HT-29 (cell line): ENCODE measurements at regions not wholly inside any gene's neighbourhood (a gene's known extent, or its start where the extent isn't known, plus 50 kb on each side); places are given as distances from the start of the nearest gene placed in this dataset.
"Not testable (repeated sequence)": the region's sequence is repeated elsewhere in the genome, so short reads cannot be mapped to it uniquely, and the experiment has no call there.

Source experiments
- DNase-seq: peaks from one replicate; pipeline ENCODE4 v3.0.0-alpha.2; 2015; ENCODE audit warnings: low spot score

DNA sequence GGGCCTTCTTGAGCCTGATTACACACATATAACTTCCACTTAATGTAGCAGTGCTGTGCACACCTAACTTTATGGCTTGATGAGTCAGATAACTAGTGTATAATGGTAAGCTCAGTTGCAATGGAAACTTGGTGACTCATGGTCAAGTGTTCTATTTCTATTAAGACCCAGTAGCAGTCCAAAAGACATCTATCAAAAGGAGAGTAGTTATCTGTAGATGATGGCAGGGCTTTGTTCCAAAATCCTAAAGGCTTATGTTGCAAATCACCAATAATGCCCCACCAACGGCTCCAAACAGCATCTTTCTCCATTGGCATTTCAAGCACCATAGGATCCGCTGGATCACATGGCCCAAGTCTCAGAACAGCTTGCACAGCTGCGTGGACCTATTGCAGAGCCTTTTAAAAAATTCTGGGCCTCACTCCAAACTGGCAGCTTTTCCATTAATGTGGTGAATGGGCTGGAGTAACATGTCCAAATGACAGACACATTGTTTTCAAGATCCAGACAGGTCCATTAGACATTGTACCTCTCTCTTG lies 566.8 kb upstream of the USP24 start:
- no peak for DNase-seq

DNA sequence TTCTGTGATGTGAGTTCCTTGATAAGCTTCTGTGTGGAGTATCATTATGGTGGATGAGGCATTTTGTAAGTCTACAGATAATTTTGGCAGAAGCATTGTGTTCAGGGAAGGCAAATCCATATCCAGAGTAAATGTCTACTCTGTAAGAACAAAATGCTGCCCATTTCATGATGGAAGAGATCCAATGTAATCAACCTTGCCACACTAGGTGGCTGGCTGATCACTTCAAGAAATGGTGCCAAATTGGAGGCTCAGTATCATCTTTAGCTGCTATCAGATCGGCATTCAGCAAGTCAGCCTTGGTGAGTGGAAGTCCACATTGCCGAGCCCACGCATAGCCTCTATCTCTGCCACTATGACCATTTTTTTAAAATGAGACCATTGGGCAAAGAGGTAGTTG lies 565.8 kb upstream of the USP24 start:
- no peak for DNase-seq

DNA sequence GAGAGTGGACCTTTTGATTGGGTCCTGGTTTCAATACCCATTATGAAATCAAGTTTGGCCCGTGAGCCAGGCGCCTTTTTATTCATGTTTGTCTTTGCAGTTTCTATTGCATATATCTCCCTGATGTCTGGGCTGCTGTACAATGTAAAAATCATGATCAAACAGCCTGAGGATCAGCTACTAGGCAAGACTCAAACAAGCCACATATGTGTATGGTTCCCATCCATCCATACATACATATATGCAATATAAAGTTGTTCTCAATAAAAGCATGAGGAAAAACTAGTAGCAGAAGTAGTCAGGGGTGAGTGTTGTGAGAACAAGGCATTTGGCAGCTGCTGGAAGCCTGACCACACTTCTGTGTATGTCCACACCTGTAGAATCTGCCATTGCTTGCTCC lies 562.4 kb upstream of the USP24 start:
- no peak for DNase-seq

DNA sequence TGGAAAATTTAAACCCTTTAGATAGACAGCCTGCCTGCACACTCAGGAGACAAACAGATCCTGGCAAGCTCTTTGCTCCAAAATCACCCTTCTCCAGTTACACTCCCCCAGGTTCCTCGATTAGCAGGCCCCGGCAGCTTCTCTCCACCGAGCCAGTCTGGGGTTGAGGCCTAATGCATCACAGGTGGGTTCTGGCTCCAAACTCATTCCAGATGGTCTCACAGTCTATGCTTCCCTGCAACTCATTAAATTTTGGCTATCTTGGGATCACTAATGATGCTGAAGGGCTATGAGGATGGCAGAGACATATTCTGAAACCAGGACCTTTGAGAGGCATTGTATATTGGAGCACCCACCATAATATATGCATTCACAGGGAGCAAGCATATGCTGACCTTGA lies 559.8 kb upstream of the USP24 start:
- DNase-seq: no peak

DNA sequence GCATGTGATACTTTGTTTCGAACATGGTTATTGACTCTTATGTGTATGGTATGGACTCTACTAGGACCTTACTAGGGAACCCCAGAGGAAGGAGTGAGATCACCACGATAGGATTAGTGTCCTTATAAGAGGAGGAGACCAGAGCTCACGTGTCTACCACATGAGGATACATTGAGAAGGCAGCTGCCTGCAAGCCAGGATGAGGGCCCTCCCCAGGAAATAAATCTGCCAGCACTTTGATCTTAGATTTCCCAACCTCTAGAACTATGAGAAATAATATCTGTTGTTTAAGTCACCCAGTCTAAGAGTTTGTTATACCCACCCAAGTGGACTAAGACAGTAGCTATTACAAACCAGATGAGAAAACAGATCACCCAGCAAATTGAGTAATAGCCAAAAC lies 559.3 kb upstream of the USP24 start:
- DNase-seq: no peak

DNA sequence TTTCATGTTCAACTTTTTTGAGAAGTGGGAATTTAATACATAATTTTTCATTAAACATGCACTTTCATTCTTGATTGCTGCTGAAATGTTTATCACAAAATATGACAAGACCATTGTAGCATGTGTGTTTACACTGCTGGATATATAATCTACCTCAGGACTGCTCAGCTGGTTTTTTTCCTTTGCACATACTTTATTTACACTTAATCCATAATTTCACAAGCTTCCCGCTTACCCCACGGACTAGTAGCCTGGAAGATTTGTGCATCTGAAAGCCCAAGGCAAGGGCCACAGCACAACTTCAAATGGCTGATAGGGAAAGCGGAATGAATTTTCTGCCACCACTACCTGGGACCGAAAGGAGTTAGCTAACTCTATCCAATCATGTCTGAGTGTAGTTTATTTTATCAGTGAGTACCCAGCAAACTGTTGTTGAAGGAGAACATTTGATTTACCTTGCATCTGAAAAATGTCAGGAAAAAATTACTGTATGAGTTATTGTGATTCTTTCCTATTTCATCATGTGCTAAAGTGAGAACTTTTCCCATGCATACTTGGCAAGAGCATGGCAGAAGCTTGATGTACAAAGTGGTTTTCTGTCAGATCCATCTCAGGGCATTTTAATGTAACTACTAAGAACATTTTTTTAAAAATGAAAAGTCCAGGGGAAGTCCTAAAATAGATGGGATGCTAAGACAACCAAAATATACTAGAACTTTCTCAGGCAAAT lies 558.2 kb upstream of the USP24 start:
- no peak for DNase-seq

DNA sequence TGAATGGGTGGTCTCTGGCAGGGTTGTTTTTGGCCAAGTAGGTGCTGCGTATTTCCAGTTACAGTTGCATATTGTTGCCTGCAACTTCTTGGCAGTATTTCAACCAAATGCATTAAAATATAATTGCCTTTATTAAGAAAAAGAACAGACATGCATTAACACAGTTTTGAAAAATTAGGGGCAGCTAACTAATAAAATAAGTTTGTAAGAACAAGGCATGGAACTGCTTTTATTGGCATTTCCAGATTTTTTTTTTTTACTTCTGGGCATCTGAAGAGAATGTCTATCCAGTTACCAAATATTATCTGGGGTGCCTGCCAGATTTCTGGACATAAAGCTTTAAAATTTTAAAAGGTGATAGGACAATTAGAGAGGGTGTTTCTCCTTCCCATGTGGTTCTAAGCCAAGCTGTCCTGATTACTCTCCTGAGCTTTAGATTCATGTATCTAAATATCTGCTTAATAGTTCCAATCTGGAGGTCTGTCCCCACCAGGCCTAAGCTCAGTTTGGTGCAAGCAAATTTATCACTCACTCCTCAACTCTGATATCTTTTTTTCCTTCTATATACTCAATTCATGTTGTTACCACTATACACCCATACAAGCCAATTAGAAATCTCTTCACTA lies 553.3 kb upstream of the USP24 start:
- DNase-seq: no peak

DNA sequence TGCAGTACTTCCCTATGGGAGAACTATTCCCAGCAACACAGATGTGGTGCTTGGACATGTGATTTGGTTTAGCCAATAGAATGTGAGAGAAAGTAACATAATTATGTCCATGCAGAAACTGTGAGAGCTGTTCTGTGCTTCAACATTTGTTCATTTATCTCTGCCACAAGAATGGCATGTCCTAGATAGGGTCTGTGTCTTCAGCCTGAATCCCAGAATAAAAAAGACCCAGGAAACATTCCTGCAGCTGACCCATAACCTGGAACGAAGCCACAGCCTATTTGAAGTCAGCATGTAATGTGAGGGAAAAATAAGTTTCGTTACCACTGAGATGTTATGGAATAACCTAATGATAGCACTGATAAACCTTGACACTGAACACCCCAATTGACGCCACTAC lies 552.0 kb upstream of the USP24 start:
- DNase-seq: no peak

DNA sequence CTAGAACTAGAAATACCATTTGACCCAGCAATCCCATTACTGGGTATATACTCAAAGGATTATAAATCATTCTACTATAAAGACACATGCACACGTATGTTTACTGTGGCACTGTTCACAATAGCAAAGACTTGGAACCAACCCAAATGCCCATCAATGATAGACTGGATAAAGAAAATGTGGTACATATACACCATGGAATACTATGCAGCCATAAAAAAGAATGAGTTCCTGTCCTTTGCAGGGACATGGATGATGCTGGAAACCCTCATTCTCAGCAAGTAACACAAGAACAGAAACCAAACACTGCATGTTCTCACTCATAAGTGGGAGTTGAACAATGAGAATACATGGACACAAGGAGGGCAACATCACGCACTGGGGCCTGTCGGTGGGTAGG lies 550.3 kb upstream of the USP24 start:
- DNase-seq: not testable (repeated sequence)

DNA sequence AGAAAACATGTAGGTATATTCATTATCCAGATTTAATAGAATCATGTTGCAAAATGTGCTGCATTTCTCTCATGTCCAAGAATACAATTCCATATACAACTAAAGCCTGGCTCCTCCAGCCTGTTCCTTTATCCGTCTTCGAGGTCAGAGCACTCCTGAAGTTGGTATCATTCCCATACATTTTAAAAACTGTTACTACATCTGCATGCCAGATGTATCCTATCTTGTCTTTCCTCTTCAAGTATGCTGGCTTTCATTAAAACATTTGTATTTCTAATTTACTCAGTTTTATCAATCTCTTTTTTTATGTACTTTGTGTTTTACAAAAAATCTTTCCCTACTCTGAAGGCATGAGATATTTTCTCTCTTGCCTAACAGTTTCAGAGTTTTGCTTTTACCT lies 536.6 kb upstream of the USP24 start:
- no peak for DNase-seq

DNA sequence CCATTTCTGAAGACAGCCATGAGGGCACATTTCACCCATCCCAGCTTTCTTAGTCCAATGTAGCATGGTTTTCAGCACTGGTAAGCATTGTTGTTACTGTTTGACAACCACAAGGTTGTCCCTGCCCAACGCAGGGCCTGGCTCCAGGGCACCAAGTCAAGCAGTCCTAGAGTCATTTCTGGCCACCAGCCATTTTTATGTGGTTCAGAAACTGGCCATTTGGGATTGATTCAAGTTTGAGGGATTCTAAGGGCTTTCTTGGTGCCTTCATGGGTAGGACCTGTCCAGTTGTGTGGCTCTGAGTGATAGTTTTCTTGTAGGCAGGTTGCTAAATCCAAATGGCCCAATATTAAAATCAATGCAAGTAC lies 535.4 kb upstream of the USP24 start:
- no peak for DNase-seq

DNA sequence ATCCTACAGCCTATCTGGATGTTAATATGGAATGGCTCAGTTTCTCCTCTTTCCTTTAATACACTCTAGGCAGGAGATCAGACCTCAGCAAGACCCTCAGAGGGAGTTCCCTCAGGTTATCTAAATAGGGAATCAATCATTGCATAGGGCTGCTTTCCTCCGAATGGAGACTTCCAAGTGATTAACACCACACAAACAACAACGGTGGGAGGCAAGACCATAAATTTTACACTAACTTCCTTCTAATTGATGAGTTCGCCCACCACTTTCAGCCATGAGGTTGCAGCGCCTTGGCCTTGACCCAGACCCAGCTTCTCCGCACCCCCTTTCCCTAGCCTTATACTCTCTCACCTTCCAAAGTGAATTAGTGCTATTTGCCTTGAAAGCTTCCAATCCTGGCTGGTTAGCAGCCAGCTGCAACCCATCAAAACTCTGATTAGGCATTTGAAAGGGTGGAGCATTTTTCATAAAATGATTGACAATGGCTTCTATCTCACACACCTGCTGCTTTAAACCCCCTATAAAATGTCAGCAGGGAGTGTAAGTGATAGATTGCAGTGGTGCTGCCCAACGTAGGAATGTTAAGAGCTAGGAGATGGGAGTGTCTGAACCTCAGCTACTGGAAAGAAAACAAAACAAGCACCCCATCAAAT lies 534.9 kb upstream of the USP24 start:
- DNase-seq: no peak

DNA sequence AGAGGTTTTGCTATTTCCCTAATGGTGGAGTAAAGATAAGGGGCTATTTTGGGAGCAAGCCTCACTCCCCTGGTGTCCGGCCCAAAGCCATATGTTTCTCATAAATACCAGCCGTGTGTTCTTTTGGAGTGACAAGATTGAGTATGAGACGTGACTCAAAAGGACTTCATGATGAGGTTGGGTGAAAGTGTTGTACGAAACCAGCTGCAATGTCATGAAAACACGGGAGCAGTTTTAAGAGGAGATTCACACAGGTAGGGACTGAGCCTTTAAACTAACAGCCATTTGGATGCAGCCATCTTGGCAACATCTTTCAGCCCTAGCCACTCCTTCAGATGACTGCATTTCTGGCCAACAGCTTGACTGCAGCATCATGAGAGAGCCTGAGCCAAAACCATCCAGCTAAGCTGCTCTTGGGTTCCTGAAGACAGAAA lies 532.3 kb upstream of the USP24 start:
- no peak for DNase-seq

DNA sequence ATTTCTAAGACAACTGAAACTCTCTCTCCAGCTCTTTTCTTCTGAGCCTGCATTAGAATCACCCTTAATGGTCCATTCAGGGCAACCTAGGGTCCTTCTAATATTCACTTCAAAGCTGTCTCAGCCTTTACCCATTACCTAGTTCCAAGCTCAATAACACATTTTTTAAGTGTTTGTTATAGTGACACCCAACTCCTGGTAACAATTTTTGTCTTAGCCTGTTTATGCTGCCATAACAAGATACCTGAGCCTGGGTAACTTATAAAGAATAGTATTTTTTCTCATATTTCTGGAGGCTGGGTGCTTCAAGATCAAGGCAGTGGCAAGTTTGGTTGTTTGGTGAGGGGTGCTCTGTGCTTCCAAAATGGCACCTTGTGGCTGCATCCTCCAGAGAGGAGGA lies 531.5 kb upstream of the USP24 start:
- no peak for DNase-seq

DNA sequence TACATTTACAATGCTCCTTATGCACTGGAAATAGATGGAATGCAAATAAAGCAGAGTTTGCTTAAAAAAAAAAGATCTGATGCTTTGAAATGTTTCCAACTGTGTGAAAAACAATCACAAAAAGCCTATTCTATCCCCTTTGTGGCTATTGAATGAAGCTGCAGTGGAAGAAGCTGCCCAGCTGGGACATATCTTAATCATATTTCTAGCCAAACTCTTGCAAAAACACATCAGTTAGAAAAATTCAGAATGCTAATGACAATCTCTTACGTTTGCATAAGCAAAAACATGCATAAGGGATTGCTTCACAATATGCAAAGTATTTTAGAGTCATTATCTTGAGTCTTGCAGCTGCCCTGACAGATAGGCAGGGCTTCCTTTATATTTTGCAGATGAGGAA lies 526.4 kb upstream of the USP24 start:
- no peak for DNase-seq

DNA sequence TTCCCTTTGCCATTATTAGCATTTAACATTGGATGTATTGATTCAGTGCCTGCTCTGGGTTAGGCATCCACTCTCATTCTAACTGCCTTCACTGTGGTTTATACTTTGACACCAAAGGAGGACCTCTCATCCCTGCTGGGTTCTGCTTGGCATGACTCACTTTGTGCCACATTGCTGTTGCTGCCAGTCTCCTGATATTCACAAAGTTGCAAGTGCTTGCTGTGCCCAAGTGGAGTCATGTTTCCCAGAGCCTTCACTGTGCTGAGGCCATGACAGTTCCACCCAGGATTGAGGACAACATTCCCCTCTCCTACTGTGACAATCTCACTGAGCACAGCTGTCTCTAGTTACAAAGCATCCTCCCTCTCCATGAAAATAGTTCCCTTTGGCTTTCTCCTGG lies 519.9 kb upstream of the USP24 start:
- DNase-seq: no peak

DNA sequence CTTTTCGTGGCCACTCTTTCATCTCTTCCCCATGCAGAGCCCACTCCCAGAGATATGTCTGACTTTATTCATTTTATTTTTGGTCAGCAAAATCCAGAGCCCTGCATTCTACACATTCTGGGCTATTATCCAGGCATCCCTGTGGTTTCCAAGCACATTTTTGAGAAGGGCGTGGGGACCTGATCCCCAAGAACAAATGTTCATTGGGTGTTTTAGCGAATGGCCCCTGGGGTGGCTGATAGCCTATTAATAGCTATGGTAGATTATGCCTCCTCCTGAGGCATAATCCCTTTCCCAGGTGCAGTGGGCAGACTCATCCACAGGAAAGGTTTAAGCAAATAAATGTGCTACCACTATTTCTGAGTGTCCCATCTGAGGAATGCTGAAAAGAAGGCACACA lies 511.8 kb upstream of the USP24 start:
- DNase-seq: no peak

DNA sequence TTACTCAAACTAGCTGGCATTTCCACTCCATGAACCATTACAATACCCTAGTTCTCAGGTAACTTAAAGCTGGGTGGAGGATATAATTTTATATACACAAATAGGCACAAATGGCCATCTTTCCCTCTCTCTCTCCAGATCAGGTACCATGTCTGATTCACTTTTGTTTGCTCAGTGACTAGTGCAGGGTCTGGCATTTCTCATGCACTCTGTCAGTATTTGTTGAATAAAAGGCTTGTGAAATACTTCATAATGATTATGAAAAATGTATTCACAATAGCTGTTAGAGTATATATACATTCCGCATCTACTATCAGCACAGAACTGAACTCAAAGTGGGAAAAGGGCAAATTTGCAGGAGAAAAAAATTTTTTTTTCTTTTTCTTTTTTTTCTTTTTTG lies 510.2 kb upstream of the USP24 start:
- no peak for DNase-seq

DNA sequence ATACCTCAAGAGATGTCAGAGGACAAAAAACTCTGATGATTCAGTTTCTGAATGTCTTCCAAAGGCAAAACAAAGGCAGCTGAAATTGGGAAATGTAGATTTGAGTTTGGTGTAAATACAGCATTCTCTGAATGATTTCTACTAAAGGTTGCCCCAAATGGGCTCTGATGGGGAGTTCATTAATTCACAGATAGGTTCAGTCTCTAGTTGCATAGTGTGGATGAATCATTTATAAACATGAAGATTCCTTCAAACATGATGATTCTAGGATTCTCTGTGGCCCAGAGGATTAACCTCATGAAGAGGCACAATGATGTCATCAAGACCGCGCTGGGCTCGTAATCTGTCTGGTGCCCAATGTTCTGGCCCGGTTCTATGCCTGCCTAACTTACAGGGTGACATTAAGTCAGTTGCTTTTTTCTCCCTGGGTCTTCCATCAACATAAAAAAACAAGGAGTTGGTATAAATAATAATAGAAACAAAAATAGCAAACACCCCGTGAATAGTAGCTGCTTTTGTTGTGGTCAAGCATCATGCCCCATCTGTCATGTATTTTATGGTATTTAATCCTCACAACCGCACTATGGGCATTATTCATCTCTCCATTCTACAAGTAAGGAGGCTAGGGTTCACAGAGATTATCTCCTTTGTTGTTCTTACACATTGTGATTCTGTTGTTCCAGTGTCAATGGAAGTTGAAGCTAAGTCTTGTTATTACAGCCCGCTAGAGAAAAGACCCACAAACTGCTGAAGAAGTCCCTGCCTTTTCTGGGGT lies 509.6 kb upstream of the USP24 start:
- no peak for DNase-seq

DNA sequence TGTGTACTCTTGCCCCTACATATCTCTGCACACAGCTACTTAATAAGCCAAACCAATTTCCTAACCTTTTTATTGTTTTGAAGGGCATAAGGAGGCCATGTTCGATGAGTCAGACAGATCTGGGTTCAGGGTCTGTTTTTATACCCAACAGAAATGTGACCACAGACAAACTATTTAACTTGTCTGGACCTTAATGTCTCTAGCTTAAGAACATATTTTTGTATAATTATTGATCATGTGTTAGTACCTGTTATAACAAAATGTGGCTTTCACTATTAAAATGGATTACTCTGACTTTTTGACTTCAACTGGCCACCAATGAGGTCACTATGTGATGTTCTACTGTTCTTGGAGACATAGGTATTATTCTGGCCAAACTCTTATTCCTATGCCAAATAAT lies 507.8 kb upstream of the USP24 start:
- DNase-seq: no peak

DNA sequence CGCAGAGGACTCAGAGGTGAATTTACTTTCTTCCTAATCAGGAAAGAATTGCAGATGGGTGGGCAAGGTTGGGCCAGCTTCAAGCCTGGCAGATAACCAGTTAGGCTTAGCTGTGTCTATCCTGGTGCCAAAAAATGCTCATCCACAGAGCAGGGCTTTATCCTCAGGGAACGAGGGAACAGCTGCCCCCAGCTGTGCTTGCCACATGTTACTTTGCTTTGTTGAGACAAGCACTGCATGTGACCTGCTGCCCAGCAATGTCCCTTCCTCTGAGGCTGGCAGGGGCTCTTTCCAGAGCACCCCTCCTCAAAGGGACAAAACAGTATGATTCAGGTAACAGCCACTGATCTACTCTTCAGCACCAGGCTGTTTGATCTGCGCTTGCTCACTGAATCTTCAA lies 505.1 kb upstream of the USP24 start:
- no peak for DNase-seq
